ENCODE measurements at regions not wholly inside any gene's neighbourhood (a gene's known extent, or its start where the extent isn't known, plus 50 kb on each side); places are given as distances from the start of the nearest gene placed in this dataset.
A peak's percentile ranks its signal among the peaks of the same experiment; 100 is the strongest.

DNA sequence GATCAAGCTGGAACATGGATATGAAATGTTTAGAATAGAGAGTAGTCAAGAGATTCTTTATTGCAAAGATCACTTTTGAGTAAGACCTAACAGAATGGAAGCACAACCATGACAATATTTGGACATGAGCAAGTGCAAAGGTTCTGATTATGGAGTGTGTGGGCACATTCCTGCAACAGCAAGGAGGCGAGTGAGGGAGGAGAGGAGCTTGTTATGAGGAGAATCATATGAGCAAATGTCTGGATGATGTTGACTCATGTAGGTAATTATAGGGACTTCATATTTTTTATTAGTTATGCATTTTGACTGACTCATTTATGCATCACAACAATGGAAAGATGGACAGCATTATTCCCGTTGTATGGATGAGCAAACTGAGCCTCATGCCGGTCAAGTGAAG is 100.8 kb upstream of the SLC35B3 start:
- no peaks in the 10 kb centered on the region for H3K4me1 ChIP-seq (ENCODE audit: control insufficient read depth in 1 of 2, insufficient read depth in 2 of 2, low read length in 2 of 2)
- no peaks in the 10 kb centered on the region for H3K27me3 ChIP-seq (ENCODE audit: control insufficient read depth in 2 of 2, insufficient read depth in 2 of 2, low read length in 2 of 2)
- no peaks in the 10 kb centered on the region for H3K36me3 ChIP-seq (replicated peaks in 1 of 2; ENCODE audit: control insufficient read depth in 1 of 2, insufficient read depth in 2 of 2, low read length in 2 of 2)
- Mint-ChIP-seq H3K27ac (no peak overlapping the region), H3K4me3 (no peak overlapping the region), H3K4me1 (no peaks in the 10 kb centered on the region), H3K36me3 (no peaks in the 10 kb centered on the region), H3K27me3 (ENCODE audit: low read depth in 3 of 3) (no peaks in the 10 kb centered on the region), H3K9me3 (peaks cover 0 to 5% (median 2%) of the 10 kb centered on the region in 7 donors)
- TF ChIP-seq, protein P1, sequence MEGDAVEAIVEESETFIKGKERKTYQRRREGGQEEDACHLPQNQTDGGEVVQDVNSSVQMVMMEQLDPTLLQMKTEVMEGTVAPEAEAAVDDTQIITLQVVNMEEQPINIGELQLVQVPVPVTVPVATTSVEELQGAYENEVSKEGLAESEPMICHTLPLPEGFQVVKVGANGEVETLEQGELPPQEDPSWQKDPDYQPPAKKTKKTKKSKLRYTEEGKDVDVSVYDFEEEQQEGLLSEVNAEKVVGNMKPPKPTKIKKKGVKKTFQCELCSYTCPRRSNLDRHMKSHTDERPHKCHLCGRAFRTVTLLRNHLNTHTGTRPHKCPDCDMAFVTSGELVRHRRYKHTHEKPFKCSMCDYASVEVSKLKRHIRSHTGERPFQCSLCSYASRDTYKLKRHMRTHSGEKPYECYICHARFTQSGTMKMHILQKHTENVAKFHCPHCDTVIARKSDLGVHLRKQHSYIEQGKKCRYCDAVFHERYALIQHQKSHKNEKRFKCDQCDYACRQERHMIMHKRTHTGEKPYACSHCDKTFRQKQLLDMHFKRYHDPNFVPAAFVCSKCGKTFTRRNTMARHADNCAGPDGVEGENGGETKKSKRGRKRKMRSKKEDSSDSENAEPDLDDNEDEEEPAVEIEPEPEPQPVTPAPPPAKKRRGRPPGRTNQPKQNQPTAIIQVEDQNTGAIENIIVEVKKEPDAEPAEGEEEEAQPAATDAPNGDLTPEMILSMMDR (IDR thresholded peaks at IDR 0.05), result no peak
- no peak for DNase-seq
- intact Hi-C loops (cut with micrococcal nuclease), result no loop called here
- H3K79me2 ChIP-seq (ENCODE audit: insufficient read depth, low read length), result no peaks in the 10 kb centered on the region
- no peak overlapping the region for H3K4me3 ChIP-seq (replicated peaks in 1 of 3; ENCODE audit: low read depth in 2 of 3, low read length in 3 of 3)
- H2AFZ ChIP-seq (ENCODE audit: insufficient read depth, low read depth, low read length, poor library complexity, severe bottlenecking), result no peak overlapping the region
- no peak overlapping the region for H3K4me2 ChIP-seq (replicated peaks; ENCODE audit: extremely low read depth, low read length, poor library complexity, severe bottlenecking)
- H3K9me3 ChIP-seq (replicated peaks in 1 of 2; ENCODE audit: control insufficient read depth in 1 of 2, insufficient read depth in 1 of 2, low read length in 2 of 2), result no peaks in the 10 kb centered on the region
- no CpG with 5 or more reads among the region's 3 CpGs for WGBS (ENCODE audit: insufficient coverage)
- H4K20me1 ChIP-seq (ENCODE audit: insufficient read depth, low read length), result no peaks in the 10 kb centered on the region
- no peak overlapping the region for H3K9ac ChIP-seq (ENCODE audit: insufficient read depth, low read length, poor library complexity, severe bottlenecking)
- no peak overlapping the region for H3K27ac ChIP-seq (ENCODE audit: low read depth in 1 of 2, low read length in 2 of 2)

DNA sequence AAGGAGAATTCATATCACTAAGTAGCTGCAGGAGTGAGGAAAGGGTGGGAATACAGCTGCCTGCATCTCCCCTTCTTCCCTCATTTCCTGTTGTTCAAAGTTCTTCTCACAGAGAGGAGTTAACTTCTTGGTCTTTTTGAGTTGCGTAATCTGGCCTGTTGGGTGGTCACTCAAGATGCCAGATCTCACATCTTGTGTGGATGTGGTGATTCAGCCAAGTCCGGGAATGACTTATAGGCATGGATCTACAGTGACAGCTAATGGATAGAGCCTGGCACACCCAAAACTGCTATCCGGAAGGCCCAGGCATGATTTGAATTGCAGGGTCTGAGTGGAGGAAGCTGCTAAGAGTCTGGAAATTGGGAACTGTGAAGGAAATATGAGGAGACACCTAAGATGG is 100.2 kb upstream of the SLC35B3 start:
- WGBS (ENCODE audit: insufficient coverage), result 80% methylated on average over 2 of the region's 3 CpGs
- Histone ChIP-seq H3K27me3 (ENCODE audit: control insufficient read depth in 2 of 2, insufficient read depth in 2 of 2, low read length in 2 of 2) (no peaks in the 10 kb centered on the region), H3K27ac (ENCODE audit: low read depth in 1 of 2, low read length in 2 of 2) (no peak overlapping the region), H3K36me3 (replicated peaks in 1 of 2; ENCODE audit: control insufficient read depth in 1 of 2, insufficient read depth in 2 of 2, low read length in 2 of 2) (no peaks in the 10 kb centered on the region), H3K4me2 (replicated peaks; ENCODE audit: extremely low read depth, low read length, poor library complexity, severe bottlenecking) (no peak overlapping the region), H4K20me1 (ENCODE audit: insufficient read depth, low read length) (no peaks in the 10 kb centered on the region), H2AFZ (ENCODE audit: insufficient read depth, low read depth, low read length, poor library complexity, severe bottlenecking) (no peak overlapping the region), H3K9me3 (replicated peaks in 1 of 2; ENCODE audit: control insufficient read depth in 1 of 2, insufficient read depth in 1 of 2, low read length in 2 of 2) (no peaks in the 10 kb centered on the region), H3K4me1 (ENCODE audit: control insufficient read depth in 1 of 2, insufficient read depth in 2 of 2, low read length in 2 of 2) (no peaks in the 10 kb centered on the region), H3K4me3 (replicated peaks in 1 of 3; ENCODE audit: low read depth in 2 of 3, low read length in 3 of 3) (no peak overlapping the region), H3K9ac (ENCODE audit: insufficient read depth, low read length, poor library complexity, severe bottlenecking) (no peak overlapping the region), H3K79me2 (ENCODE audit: insufficient read depth, low read length) (no peaks in the 10 kb centered on the region)
- TF ChIP-seq, protein P1 (IDR thresholded peaks at IDR 0.05), result no peak
- no peak for DNase-seq
- no peak overlapping the region for H3K4me3 Mint-ChIP-seq
- peak overlapping the region in 1 of 7 donors; percentile 5 for H3K27ac Mint-ChIP-seq
- H3K4me1 Mint-ChIP-seq, result no peaks in the 10 kb centered on the region
- H3K27me3 Mint-ChIP-seq (ENCODE audit: low read depth in 3 of 3), result no peaks in the 10 kb centered on the region
- peaks cover 0 to 2% (median 2%) of the 10 kb centered on the region in 7 donors for H3K9me3 Mint-ChIP-seq
- intact Hi-C loops (cut with micrococcal nuclease), result no loop called here
- no peaks in the 10 kb centered on the region for H3K36me3 Mint-ChIP-seq
